ENCODE measurements at regions not wholly inside any gene's neighbourhood (a gene's known extent, or its start where the extent isn't known, plus 50 kb on each side); places are given as distances from the start of the nearest gene placed in this dataset.

DNA sequence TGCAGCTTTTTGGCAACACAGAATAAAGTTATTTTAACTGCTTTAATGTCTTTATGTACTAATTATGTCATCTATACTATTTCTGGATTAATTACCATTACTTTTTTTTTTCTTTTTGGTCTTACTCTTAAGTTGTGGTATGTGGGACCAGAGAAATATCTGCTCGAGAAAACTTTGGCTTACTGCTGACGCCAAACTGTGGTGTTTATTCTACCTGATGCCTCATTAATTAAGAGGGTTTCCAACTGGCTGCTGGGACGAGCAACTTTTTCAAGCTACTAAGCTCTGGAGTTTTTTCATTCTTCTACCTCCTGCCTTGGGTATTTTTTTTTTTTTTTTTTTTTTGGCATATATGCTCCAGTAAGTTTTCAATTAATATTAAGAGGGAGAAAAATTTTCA, 1257.5 kb downstream of the FSCB start:
- intact Hi-C loops (cut with DNase I; ENCODE audit: low total_unique reads), result no loop called here
- no peaks in the 10 kb centered on the region for H3K27me3 ChIP-seq
- no peaks in the 10 kb centered on the region for H3K36me3 ChIP-seq
- no peaks in the 10 kb centered on the region for H3K4me1 ChIP-seq
- no peaks in the 10 kb centered on the region for H3K9me3 ChIP-seq
- no peak overlapping the region for H3K27ac ChIP-seq
- in situ Hi-C loops (cut with MboI; ENCODE audit: low pct_ligation_motif_present in 1 of 4, low pct_unique_long_range_greater_than_20kb in 1 of 4, low sequenced_read_pairs in 3 of 4), result no loop called here
- TF ChIP-seq POLR2AphosphoS5 (IDR thresholded peaks at IDR 0.05) (no peak), EP300 (IDR thresholded peaks at IDR 0.05; ENCODE audit: low read depth) (no peak), POLR2A (IDR thresholded peaks at IDR 0.05) (no peak)
- TF ChIP-seq, protein P1, sequence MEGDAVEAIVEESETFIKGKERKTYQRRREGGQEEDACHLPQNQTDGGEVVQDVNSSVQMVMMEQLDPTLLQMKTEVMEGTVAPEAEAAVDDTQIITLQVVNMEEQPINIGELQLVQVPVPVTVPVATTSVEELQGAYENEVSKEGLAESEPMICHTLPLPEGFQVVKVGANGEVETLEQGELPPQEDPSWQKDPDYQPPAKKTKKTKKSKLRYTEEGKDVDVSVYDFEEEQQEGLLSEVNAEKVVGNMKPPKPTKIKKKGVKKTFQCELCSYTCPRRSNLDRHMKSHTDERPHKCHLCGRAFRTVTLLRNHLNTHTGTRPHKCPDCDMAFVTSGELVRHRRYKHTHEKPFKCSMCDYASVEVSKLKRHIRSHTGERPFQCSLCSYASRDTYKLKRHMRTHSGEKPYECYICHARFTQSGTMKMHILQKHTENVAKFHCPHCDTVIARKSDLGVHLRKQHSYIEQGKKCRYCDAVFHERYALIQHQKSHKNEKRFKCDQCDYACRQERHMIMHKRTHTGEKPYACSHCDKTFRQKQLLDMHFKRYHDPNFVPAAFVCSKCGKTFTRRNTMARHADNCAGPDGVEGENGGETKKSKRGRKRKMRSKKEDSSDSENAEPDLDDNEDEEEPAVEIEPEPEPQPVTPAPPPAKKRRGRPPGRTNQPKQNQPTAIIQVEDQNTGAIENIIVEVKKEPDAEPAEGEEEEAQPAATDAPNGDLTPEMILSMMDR (IDR thresholded peaks at IDR 0.05), result no peak
- WGBS, 2 donors (ENCODE audit: low coverage in 1 of 2), result 38 to 51% methylated on average over 3 of the region's 3 CpGs
- H3K4me3 ChIP-seq, result no peak overlapping the region
- no peak for DNase-seq

DNA sequence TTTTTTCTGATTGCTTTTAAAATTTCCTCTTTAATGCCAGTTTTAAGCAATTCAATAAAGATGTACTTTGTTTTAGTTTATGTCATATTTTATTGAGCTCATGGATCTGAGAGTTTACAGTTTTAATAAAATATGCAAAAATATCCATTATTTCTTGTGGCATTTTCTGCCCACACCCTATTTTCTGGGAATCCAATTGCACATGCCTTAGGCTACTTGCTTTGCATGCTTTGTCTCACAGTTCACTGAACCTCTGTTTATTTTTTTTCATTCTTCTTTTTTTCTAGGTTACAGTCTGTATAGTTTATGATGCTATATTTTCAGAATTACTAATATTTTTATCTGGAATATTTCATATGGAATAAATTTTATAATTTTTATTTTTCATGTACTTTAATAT, 1258.0 kb downstream of the FSCB start:
- H3K4me1 ChIP-seq, result no peaks in the 10 kb centered on the region
- no peaks in the 10 kb centered on the region for H3K27me3 ChIP-seq
- no peak for TF ChIP-seq POLR2AphosphoS5 (IDR thresholded peaks at IDR 0.05)
- TF ChIP-seq EP300 (IDR thresholded peaks at IDR 0.05; ENCODE audit: low read depth), result no peak
- TF ChIP-seq POLR2A (IDR thresholded peaks at IDR 0.05), result no peak
- TF ChIP-seq, protein P1 (IDR thresholded peaks at IDR 0.05), result no peak
- H3K4me3 ChIP-seq, result no peak overlapping the region
- no peak overlapping the region for H3K27ac ChIP-seq
- in situ Hi-C loops (cut with MboI; ENCODE audit: low pct_ligation_motif_present in 1 of 4, low pct_unique_long_range_greater_than_20kb in 1 of 4, low sequenced_read_pairs in 3 of 4), result no loop called here
- H3K36me3 ChIP-seq, result no peaks in the 10 kb centered on the region
- intact Hi-C loops (cut with DNase I; ENCODE audit: low total_unique reads), result no loop called here
- no peaks in the 10 kb centered on the region for H3K9me3 ChIP-seq
- DNase-seq, result no peak

DNA sequence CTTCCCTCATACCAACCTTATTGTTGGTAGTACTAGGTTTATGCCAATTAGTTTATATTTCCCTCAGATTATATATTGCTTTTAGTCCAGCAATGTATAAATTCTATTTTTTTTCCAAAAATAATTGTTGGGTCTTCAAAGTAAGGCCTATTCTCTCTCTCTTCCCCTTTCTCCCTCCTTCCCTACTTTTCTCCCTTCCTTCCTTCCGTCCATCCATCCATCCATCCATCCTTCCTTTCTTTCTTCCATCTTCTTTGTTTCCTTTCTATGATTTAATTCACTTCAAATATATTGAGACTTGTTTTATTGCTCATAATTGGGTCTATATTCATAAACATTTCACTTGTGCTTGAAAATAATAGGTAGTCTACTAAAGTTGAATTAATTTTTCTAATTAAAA, 1259.2 kb downstream of the FSCB start:
- intact Hi-C loops (cut with DNase I; ENCODE audit: low total_unique reads) (no loop called here), in situ Hi-C loops (cut with MboI; ENCODE audit: low pct_ligation_motif_present in 1 of 4, low pct_unique_long_range_greater_than_20kb in 1 of 4, low sequenced_read_pairs in 3 of 4) (no loop called here)
- Histone ChIP-seq H3K27me3 (no peaks in the 10 kb centered on the region), H3K4me1 (no peaks in the 10 kb centered on the region), H3K36me3 (no peaks in the 10 kb centered on the region), H3K9me3 (no peaks in the 10 kb centered on the region), H3K4me3 (no peak overlapping the region), H3K27ac (no peak overlapping the region)
- TF ChIP-seq, protein P1 (IDR thresholded peaks at IDR 0.05), result no peak
- TF ChIP-seq POLR2AphosphoS5 (IDR thresholded peaks at IDR 0.05) (no peak), POLR2A (IDR thresholded peaks at IDR 0.05) (no peak), EP300 (IDR thresholded peaks at IDR 0.05; ENCODE audit: low read depth) (no peak)
- WGBS, 2 donors (ENCODE audit: low coverage in 1 of 2), result 82% methylated on average over 1 of the region's 1 CpG; no CpG with 5 or more reads in 1 of the 2 donors
- no peak for DNase-seq

DNA sequence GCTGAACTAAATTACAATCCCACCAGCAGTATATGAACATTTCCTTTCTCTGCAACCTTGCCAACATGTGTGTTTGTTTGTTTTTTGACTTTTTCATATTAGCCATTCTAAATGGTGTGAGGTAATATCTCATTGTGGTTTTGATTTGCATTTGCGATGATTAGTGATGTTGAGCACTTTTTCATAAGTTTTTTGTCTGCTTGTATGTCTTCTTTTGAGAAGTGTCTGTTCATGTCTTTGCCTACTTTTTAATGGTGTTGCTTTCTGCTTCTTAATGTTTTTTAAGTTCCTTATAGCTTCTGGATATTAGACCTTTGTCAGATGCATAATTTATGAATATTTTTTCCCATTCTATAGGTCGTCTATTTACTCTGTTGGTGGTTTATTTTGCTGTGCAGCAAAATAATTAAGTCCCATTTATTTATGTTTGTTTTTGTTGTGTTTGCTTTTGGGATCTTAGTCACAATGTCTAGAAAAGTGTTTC, 1262.9 kb downstream of the FSCB start:
- H3K36me3 ChIP-seq, result no peaks in the 10 kb centered on the region
- 69 to 76% methylated on average over 2 of the region's 2 CpGs for WGBS, 2 donors (ENCODE audit: low coverage in 1 of 2)
- no peaks in the 10 kb centered on the region for H3K4me1 ChIP-seq
- H3K9me3 ChIP-seq, result no peaks in the 10 kb centered on the region
- TF ChIP-seq, protein P1 (IDR thresholded peaks at IDR 0.05), result no peak
- TF ChIP-seq EP300 (IDR thresholded peaks at IDR 0.05; ENCODE audit: low read depth) (no peak), POLR2AphosphoS5 (IDR thresholded peaks at IDR 0.05) (no peak), POLR2A (IDR thresholded peaks at IDR 0.05) (no peak)
- in situ Hi-C loops (cut with MboI; ENCODE audit: low pct_ligation_motif_present in 1 of 4, low pct_unique_long_range_greater_than_20kb in 1 of 4, low sequenced_read_pairs in 3 of 4), result no loop called here
- no peak for DNase-seq
- H3K27ac ChIP-seq, result no peak overlapping the region
- H3K27me3 ChIP-seq, result no peaks in the 10 kb centered on the region
- intact Hi-C loops (cut with DNase I; ENCODE audit: low total_unique reads), result no loop called here
- H3K4me3 ChIP-seq, result no peak overlapping the region
